ENCODE measurements at regions not wholly inside any gene's neighbourhood (a gene's known extent, or its start where the extent isn't known, plus 50 kb on each side); places are given as distances from the start of the nearest gene placed in this dataset.
"Not testable (repeated sequence)": the region's sequence is repeated elsewhere in the genome, so short reads cannot be mapped to it uniquely, and the experiment has no call there.

DNA sequence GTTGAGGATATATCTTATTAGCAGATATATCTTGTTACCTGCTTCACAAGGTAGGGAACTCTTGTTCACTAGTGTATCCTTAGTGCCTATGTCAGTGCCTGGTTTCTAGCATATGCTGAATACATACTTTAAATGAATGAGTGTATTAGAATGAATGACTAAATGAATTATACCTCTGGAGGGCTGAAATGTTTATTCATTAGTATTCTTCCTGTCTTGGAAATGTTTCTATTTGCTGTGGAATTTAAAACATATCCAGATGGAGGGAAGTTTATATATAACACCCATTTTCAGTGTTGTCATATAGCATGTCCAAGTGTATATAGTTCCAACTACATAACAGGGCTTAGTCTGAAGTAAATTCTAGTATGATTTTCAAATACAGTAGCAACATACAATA, 581.5 kb downstream of the TBL1XR1 start:
- Histone ChIP-seq H3K4me3 (ENCODE audit: low read length) (no peak overlapping the region), H3K9me3 (replicated peaks; ENCODE audit: control insufficient read depth, low read depth, low read length) (no peaks in the 10 kb centered on the region), H3K4me1 (ENCODE audit: control insufficient read depth, insufficient read depth, low read length) (no peaks in the 10 kb centered on the region), H3K27ac (ENCODE audit: low read length) (no peak overlapping the region), H3K27me3 (ENCODE audit: control insufficient read depth, insufficient read depth, low read length) (no peaks in the 10 kb centered on the region), H3K36me3 (ENCODE audit: control insufficient read depth, insufficient read depth, low read length) (no peaks in the 10 kb centered on the region)
- DNase-seq: peak; percentile 22

DNA sequence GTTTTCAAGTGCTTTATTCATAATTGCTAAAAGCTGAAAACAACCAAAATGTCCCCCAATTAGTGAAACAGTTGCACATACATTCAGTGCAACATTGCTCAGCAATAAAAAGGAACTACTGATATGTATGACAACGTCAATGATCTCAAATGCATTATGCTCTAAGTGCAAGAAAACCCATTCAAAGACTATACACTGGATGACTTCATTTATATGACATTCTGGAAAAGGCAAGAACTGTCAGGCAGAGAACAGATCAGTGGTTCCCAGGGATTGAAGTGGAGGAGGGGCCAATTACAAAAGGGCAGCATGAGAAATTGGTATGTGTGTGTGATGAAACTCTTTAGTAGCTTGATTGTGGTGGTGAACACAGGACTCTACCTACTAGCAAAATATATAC, 585.6 kb downstream of the TBL1XR1 start:
- Histone ChIP-seq H3K27me3 (ENCODE audit: control insufficient read depth, insufficient read depth, low read length) (no peaks in the 10 kb centered on the region), H3K36me3 (ENCODE audit: control insufficient read depth, insufficient read depth, low read length) (no peaks in the 10 kb centered on the region), H3K4me3 (ENCODE audit: low read length) (no peak overlapping the region), H3K9me3 (replicated peaks; ENCODE audit: control insufficient read depth, low read depth, low read length) (no peaks in the 10 kb centered on the region), H3K27ac (ENCODE audit: low read length) (no peak overlapping the region), H3K4me1 (ENCODE audit: control insufficient read depth, insufficient read depth, low read length) (no peaks in the 10 kb centered on the region)
- DNase-seq: no peak
- no CpG with 5 or more reads among the region's 1 CpG for WGBS (ENCODE audit: insufficient coverage)

DNA sequence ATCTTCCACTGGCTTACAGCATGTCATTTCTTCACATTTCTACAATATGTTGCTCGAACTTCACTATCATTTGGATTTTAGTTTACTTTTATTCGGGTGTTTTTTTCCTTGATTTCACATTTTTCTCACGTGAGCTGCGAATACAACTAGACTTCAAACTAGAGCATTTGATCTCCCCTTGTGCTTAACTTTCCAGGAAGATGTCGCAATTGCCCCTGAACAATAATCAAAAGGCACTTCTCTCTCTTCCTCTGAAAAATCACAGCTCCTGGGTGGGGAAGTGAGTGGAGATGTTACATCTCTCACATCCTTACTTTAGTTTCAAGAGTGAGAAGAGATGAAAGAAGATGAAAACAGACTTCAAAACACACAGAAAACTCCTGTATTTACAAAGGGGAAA, 587.9 kb downstream of the TBL1XR1 start:
- no peak for DNase-seq
- WGBS (ENCODE audit: insufficient coverage): no CpG with 5 or more reads among the region's 5 CpGs
- no peaks in the 10 kb centered on the region for H3K36me3 ChIP-seq (ENCODE audit: control insufficient read depth, insufficient read depth, low read length)

DNA sequence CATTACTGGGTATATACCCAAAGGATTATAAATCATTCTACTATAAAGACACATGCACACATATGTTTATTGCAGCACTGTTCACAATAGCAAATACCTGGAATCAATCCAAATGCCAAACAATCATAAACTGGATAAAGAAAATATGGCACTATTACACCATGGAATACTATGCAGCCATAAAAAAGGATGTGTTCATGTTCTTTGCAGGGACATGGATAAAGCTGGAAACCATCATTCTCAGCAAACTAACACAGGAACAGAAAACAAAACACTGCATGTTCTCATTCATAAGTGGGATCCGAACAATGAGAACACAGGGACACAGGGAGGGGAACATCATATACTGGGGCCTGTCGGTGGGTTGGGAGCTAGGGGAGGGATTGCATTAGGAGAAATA, 591.7 kb downstream of the TBL1XR1 start:
- not testable (repeated sequence) for H3K4me3 ChIP-seq (ENCODE audit: low read length); H3K27me3 ChIP-seq (ENCODE audit: control insufficient read depth, insufficient read depth, low read length); H3K36me3 ChIP-seq (ENCODE audit: control insufficient read depth, insufficient read depth, low read length); DNase-seq; H3K9me3 ChIP-seq (replicated peaks; ENCODE audit: control insufficient read depth, low read depth, low read length); H3K4me1 ChIP-seq (ENCODE audit: control insufficient read depth, insufficient read depth, low read length); H3K27ac ChIP-seq (ENCODE audit: low read length)
- whole genome bisulfite sequencing (ENCODE audit: insufficient coverage): 100% methylated on average over 1 of the region's 2 CpGs

More for the DNA sequence above, 587.9 kb downstream of the TBL1XR1 start:
- Histone ChIP-seq H3K9me3 (replicated peaks; ENCODE audit: control insufficient read depth, low read depth, low read length) (no peaks in the 10 kb centered on the region), H3K4me3 (ENCODE audit: low read length) (no peak overlapping the region), H3K4me1 (ENCODE audit: control insufficient read depth, insufficient read depth, low read length) (no peaks in the 10 kb centered on the region), H3K27me3 (ENCODE audit: control insufficient read depth, insufficient read depth, low read length) (no peaks in the 10 kb centered on the region), H3K27ac (ENCODE audit: low read length) (no peak overlapping the region)

DNA sequence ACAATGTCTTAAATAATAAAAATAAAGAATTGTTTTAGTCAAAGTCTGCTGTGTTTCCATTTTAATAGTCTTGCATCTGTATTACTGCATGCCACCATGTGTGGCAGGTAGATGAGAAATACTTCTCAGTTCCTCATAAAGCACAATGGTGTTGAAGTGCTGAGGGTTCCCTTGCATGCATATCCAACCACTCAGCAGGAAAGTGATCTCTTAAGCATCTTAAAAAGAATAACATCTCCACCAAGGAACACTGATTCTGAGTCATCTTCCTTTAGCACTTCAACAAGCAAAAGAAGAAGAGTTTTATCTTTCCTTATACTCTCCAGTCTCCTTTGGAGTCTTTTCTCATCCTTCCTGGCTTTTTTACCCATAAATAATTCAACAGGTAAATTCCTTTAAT, 602.0 kb downstream of the TBL1XR1 start:
- Histone ChIP-seq H3K27me3 (ENCODE audit: control insufficient read depth, insufficient read depth, low read length) (no peaks in the 10 kb centered on the region), H3K9me3 (replicated peaks; ENCODE audit: control insufficient read depth, low read depth, low read length) (no peaks in the 10 kb centered on the region)
- DNase-seq: no peak

DNA sequence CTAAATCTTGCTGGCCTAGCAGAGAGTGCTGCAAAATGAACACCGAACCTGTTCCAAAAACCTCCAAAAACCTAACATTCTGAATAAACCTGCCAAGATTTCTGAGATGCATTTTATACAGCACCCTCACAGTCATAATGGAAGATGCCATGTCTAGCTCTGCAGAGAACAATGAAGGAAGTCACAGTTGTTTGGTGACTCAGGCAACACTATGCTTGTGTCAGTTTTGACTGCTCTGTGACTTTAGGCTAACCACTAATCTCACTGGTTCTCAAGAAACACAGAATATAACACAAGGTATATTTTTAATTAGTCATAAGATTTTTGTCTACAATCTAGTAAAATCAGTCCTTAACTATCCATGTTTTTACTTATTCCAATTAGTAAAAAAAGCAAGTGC, 606.6 kb downstream of the TBL1XR1 start:
- no CpG with 5 or more reads among the region's 1 CpG for WGBS (ENCODE audit: insufficient coverage)
- Histone ChIP-seq H3K27me3 (ENCODE audit: control insufficient read depth, insufficient read depth, low read length) (no peaks in the 10 kb centered on the region), H3K9me3 (replicated peaks; ENCODE audit: control insufficient read depth, low read depth, low read length) (no peaks in the 10 kb centered on the region), H3K4me1 (ENCODE audit: control insufficient read depth, insufficient read depth, low read length) (no peaks in the 10 kb centered on the region), H3K4me3 (ENCODE audit: low read length) (no peak overlapping the region), H3K27ac (ENCODE audit: low read length) (no peak overlapping the region), H3K36me3 (ENCODE audit: control insufficient read depth, insufficient read depth, low read length) (no peaks in the 10 kb centered on the region)
- no peak for DNase-seq

More for the DNA sequence above, 602.0 kb downstream of the TBL1XR1 start:
- H3K36me3 ChIP-seq (ENCODE audit: control insufficient read depth, insufficient read depth, low read length): no peaks in the 10 kb centered on the region
- H3K27ac ChIP-seq (ENCODE audit: low read length): no peak overlapping the region
- no peak overlapping the region for H3K4me3 ChIP-seq (ENCODE audit: low read length)
- no peaks in the 10 kb centered on the region for H3K4me1 ChIP-seq (ENCODE audit: control insufficient read depth, insufficient read depth, low read length)

DNA sequence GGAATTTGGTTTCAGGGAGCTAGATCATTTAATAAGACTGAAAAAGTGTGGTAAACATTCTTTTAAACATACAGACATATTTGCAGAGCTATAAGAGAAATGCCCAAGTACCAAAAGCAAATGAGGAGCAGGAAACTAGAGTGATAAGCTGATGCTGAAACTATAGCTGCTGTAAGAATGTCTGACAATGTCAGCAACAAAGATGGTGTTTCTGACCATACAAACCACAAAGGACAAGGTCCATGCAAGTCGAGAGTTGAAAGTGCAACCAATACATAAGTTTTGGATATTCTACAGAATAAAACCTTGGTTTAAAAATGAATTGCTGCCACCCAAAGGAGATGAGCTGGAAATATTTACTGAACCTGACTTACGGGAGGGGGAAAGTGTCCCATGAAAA, 610.2 kb downstream of the TBL1XR1 start:
- Histone ChIP-seq H3K4me1 (ENCODE audit: control insufficient read depth, insufficient read depth, low read length) (no peaks in the 10 kb centered on the region), H3K36me3 (ENCODE audit: control insufficient read depth, insufficient read depth, low read length) (no peaks in the 10 kb centered on the region), H3K9me3 (replicated peaks; ENCODE audit: control insufficient read depth, low read depth, low read length) (no peaks in the 10 kb centered on the region), H3K27me3 (ENCODE audit: control insufficient read depth, insufficient read depth, low read length) (no peaks in the 10 kb centered on the region), H3K4me3 (ENCODE audit: low read length) (no peak overlapping the region), H3K27ac (ENCODE audit: low read length) (no peak overlapping the region)
- DNase-seq: no peak
- WGBS (ENCODE audit: insufficient coverage): no CpG with 5 or more reads among the region's 2 CpGs

DNA sequence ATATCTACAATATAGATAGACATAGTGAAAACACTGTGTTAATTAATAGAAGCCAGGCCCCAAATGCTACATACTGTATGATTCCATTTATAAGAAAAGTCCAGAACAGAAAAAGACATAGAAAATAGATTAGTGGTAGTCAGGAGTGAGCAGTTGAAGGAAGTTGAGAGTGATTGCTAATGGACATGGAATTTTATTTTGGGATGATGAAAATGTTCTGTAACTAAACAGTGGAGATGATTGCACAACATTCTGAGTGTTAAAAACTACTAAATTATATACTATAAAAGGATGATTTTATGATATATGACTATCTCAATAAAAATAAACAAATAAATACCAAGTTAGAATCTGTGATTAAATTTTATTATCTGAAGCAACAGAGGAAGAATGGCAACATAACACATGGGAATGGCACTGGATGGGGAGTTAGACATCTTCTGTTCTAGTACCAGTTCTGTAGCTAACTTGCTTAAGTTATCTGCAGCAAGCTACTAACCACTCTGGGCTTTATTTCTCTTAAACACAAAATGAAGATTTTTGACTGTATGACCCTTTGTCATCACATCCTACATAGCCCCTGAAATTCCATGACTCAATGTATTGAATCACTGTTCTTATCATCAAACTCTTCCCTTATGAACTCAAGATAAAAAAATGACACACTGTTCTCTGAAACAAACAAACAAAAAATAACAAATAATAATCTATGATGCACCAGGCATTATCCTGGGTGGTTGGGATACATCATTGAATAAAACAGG, 612.7 kb downstream of the TBL1XR1 start:
- Histone ChIP-seq H3K36me3 (ENCODE audit: control insufficient read depth, insufficient read depth, low read length) (no peaks in the 10 kb centered on the region), H3K27ac (ENCODE audit: low read length) (no peak overlapping the region), H3K27me3 (ENCODE audit: control insufficient read depth, insufficient read depth, low read length) (no peaks in the 10 kb centered on the region), H3K4me1 (ENCODE audit: control insufficient read depth, insufficient read depth, low read length) (no peaks in the 10 kb centered on the region), H3K4me3 (ENCODE audit: low read length) (no peak overlapping the region), H3K9me3 (replicated peaks; ENCODE audit: control insufficient read depth, low read depth, low read length) (no peaks in the 10 kb centered on the region)
- no peak for DNase-seq

DNA sequence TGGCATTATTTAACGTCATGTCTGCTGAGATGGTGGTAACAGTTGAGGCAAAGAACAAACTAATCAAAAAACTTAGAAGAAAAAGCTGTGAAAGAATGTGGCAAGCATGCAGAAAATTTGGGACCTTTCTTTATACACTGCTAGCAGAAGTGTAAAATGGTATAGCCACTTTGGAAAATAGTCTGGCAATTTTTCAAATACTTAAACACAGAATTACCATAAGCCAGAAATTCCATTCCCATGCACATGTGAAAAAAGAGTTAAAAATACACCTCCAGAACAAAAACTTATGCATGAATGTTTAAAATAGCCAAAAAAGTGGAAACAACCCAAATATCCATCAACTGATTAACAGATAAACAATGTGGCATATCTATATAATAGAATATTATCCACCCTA, 613.3 kb downstream of the TBL1XR1 start:
- Histone ChIP-seq H3K36me3 (ENCODE audit: control insufficient read depth, insufficient read depth, low read length) (no peaks in the 10 kb centered on the region), H3K4me3 (ENCODE audit: low read length) (no peak overlapping the region), H3K9me3 (replicated peaks; ENCODE audit: control insufficient read depth, low read depth, low read length) (no peaks in the 10 kb centered on the region), H3K27me3 (ENCODE audit: control insufficient read depth, insufficient read depth, low read length) (no peaks in the 10 kb centered on the region), H3K27ac (ENCODE audit: low read length) (no peak overlapping the region), H3K4me1 (ENCODE audit: control insufficient read depth, insufficient read depth, low read length) (no peaks in the 10 kb centered on the region)
- DNase-seq: no peak
- WGBS (ENCODE audit: insufficient coverage): no CpG with 5 or more reads among the region's 1 CpG

DNA sequence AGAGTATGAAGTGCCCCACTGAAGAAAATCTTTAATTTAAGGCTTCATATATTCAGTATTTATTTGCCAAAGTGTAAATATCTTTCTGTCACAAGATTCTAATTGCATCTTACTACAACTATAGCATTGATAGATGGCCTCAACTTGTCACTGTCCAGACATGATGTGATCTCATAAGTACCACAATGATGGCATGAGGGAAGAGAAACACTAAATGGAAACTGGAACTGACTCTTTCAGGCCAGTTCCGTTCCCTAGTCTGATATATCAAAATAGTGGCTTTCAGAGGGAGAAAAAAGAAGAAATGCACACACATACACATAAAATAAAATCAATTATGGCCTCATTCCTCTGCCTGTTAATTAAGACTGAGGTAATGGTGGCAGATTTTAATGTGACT, 615.7 kb downstream of the TBL1XR1 start:
- H3K27me3 ChIP-seq (ENCODE audit: control insufficient read depth, insufficient read depth, low read length): no peaks in the 10 kb centered on the region
- H3K4me3 ChIP-seq (ENCODE audit: low read length): no peak overlapping the region
- no peaks in the 10 kb centered on the region for H3K9me3 ChIP-seq (replicated peaks; ENCODE audit: control insufficient read depth, low read depth, low read length)
- H3K36me3 ChIP-seq (ENCODE audit: control insufficient read depth, insufficient read depth, low read length): no peaks in the 10 kb centered on the region
- no peak for DNase-seq
- H3K4me1 ChIP-seq (ENCODE audit: control insufficient read depth, insufficient read depth, low read length): no peaks in the 10 kb centered on the region
- H3K27ac ChIP-seq (ENCODE audit: low read length): no peak overlapping the region
- WGBS (ENCODE audit: insufficient coverage): no CpG with 5 or more reads among the region's 1 CpG

DNA sequence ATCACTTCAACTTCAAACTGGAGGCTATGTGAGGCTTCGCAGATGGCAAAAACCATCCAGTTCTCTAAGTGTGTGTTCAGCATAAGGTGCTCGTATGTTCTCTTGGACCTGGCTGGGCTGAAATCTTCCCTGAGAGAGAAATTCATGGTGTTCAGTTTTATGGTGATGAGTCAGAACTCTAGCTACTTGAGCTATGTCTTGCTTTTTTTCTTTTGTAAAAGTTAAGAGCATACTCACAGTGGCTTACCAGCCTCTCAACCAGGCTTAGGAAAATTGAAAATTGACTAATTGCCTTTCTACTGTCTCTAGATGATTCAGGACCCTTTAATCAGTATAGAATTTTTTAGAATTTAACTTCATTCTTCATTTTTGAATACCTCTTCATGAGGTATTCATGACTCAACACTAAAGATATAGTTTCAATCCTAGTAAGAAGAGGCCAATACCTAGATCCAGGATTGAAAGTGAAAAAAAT, 617.5 kb downstream of the TBL1XR1 start:
- Histone ChIP-seq H3K27ac (ENCODE audit: low read length) (no peak overlapping the region), H3K9me3 (replicated peaks; ENCODE audit: control insufficient read depth, low read depth, low read length) (no peaks in the 10 kb centered on the region), H3K27me3 (ENCODE audit: control insufficient read depth, insufficient read depth, low read length) (no peaks in the 10 kb centered on the region), H3K4me1 (ENCODE audit: control insufficient read depth, insufficient read depth, low read length) (no peaks in the 10 kb centered on the region), H3K4me3 (ENCODE audit: low read length) (no peak overlapping the region), H3K36me3 (ENCODE audit: control insufficient read depth, insufficient read depth, low read length) (no peaks in the 10 kb centered on the region)
- no peak for DNase-seq
- 80% methylated on average over 1 of the region's 2 CpGs for WGBS (ENCODE audit: insufficient coverage)

Measured in muscle of leg (tissue), 3 donors.